Ascending aorta (tissue), 2 donors: ENCODE measurements at regions not wholly inside any gene's neighbourhood (a gene's known extent, or its start where the extent isn't known, plus 50 kb on each side); places are given as distances from the start of the nearest gene placed in this dataset.

Experiments used
- DNase-seq, 2 donors: peaks; one replicate each; pipeline ENCODE4 v3.0.0-alpha.2; 2019; ENCODE audit warnings: low spot score in 2 of 2
- H3K27ac ChIP-seq, 2 donors: fragments of 200-600 bp; sonication (generic); one replicate each; pipeline ENCODE4 v1.5.1; 2016 to 2017; ENCODE audit warnings: mild to moderate bottlenecking in 1 of 2
- H3K27me3 ChIP-seq: fragments of 200-600 bp; sonication (generic); one replicate; pipeline ENCODE4 v1.5.1; 2017
- H3K36me3 ChIP-seq, 2 donors: fragments of 200-600 bp; sonication (generic); one replicate each; pipeline ENCODE4 v1.5.1; 2016
- H3K4me1 ChIP-seq, 2 donors: fragments of 200-600 bp; sonication (generic); one replicate each; pipeline ENCODE4 v1.5.1; 2016 to 2017; ENCODE audit warnings: mild to moderate bottlenecking in 1 of 2
- H3K4me3 ChIP-seq, 2 donors: fragments of 200-600 bp; sonication (generic); one replicate each; pipeline ENCODE4 v1.5.1; 2016 to 2017; ENCODE audit warnings: mild to moderate bottlenecking in 1 of 2
- H3K9me3 ChIP-seq, 2 donors: fragments of 200-600 bp; sonication (generic); one replicate each; pipeline ENCODE4 v1.5.1; 2016
- intact Hi-C: fragments of 100-400 bp; cut with DNase I; formaldehyde crosslinking; loops from one replicate; pipeline ENCODE4 v1.15.1; 2023
- TF ChIP-seq, protein P1 (sequence below), 3 experiments: fragments of 200-600 bp in 2 of 3; fragments of 450-650 bp in 1 of 3; sonication (generic) in 2 of 3; IDR thresholded peaks; one replicate each; pipeline ENCODE4 v1.5.1; 2016 to 2019; ENCODE audit warnings: antibody characterized with exemption in 3 of 3, mild to moderate bottlenecking in 1 of 3, moderate library complexity in 1 of 3

- intact Hi-C loops, result no loop called here
- TF ChIP-seq, protein P1, sequence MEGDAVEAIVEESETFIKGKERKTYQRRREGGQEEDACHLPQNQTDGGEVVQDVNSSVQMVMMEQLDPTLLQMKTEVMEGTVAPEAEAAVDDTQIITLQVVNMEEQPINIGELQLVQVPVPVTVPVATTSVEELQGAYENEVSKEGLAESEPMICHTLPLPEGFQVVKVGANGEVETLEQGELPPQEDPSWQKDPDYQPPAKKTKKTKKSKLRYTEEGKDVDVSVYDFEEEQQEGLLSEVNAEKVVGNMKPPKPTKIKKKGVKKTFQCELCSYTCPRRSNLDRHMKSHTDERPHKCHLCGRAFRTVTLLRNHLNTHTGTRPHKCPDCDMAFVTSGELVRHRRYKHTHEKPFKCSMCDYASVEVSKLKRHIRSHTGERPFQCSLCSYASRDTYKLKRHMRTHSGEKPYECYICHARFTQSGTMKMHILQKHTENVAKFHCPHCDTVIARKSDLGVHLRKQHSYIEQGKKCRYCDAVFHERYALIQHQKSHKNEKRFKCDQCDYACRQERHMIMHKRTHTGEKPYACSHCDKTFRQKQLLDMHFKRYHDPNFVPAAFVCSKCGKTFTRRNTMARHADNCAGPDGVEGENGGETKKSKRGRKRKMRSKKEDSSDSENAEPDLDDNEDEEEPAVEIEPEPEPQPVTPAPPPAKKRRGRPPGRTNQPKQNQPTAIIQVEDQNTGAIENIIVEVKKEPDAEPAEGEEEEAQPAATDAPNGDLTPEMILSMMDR (IDR thresholded peaks at IDR 0.05), result no peak
- no peak overlapping the region for H3K27ac ChIP-seq
These were observed 328.5 kb upstream of the RUNX1 start for GRCh38 chr21:35377505-35378090.

DNA sequence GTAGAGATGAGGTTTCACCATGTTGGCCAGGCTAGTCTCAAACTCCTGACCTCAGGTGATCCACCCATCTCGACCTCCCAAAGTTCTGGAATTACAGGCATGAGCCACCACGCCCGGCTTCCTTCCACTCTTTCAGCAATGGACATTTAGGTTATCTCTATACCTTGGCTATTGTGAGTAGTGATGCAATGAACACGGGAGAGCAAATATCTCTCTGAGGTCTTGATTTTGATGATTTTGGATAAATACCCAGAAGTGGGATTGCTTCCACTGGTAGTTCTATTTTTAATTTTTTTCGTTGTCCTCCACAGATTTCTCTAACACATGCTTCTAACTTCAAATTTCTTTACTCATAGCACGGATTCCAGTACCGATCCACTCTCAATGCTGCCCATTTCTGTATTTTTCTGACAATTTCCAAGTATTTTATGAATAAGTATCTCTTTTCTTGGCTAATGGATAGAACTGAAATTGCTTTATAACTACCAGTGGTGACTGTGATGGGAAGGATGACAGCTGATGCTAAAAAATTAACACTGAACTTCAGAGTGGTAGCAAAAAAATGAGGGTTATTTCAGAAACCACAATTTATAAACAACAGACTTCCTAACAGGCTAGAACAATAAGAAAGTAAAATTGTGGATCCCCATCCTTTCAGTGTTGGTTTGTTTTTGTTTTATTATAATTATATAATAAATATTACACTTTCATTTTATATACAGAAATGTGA is 327.5 kb upstream of the RUNX1 start:
- intact Hi-C loops, result no loop called here
- H3K27me3 ChIP-seq, result no peaks in the 10 kb centered on the region
- TF ChIP-seq, protein P1 (IDR thresholded peaks at IDR 0.05), result no peak
- no peaks in the 10 kb centered on the region for H3K4me1 ChIP-seq
- no peaks in the 10 kb centered on the region for H3K9me3 ChIP-seq
- H3K27ac ChIP-seq, result no peak overlapping the region
- H3K4me3 ChIP-seq, result no peak overlapping the region
- DNase-seq, result no peak
- H3K36me3 ChIP-seq, result no peaks in the 10 kb centered on the region

More at GRCh38 chr21:35377505-35378090, 328.5 kb upstream of the RUNX1 start:
- H3K4me3 ChIP-seq, result no peak overlapping the region
- no peaks in the 10 kb centered on the region for H3K9me3 ChIP-seq
- no peaks in the 10 kb centered on the region for H3K36me3 ChIP-seq
- H3K27me3 ChIP-seq, result no peaks in the 10 kb centered on the region
- DNase-seq, result no peak
- no peaks in the 10 kb centered on the region for H3K4me1 ChIP-seq

- H3K9me3 ChIP-seq, result no peaks in the 10 kb centered on the region
- no peaks in the 10 kb centered on the region for H3K27me3 ChIP-seq
- H3K36me3 ChIP-seq, result no peaks in the 10 kb centered on the region
- intact Hi-C loops, result no loop called here
- TF ChIP-seq, protein P1 (IDR thresholded peaks at IDR 0.05), result no peak
- H3K4me1 ChIP-seq, result no peaks in the 10 kb centered on the region
- H3K27ac ChIP-seq, result no peak overlapping the region
- DNase-seq, result no peak
- no peak overlapping the region for H3K4me3 ChIP-seq
These were observed 326.0 kb upstream of the RUNX1 start for GRCh38 chr21:35375115-35375514.

DNA sequence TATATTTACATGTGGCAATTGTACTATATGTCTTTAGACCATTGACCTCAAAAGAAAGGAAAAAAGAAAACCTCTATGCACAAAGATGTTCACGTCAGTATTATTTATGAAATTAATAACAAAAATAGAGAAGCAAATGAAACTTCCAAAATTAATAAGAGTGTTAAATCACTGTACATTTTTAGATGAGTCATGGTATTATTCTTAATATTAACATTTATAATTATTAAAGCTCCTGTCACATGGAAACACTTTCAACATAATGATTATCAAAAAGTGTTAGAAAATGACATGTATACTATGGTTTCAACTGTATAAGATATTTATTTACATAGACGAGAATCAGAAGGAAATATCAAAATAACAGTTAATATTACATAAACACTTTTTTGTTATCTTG is 324.9 kb upstream of the RUNX1 start:
- no peaks in the 10 kb centered on the region for H3K4me1 ChIP-seq
- H3K36me3 ChIP-seq, result no peaks in the 10 kb centered on the region
- no peak overlapping the region for H3K4me3 ChIP-seq
- DNase-seq, result no peak
- H3K9me3 ChIP-seq, result no peaks in the 10 kb centered on the region
- no peaks in the 10 kb centered on the region for H3K27me3 ChIP-seq
- TF ChIP-seq, protein P1 (IDR thresholded peaks at IDR 0.05), result no peak
- H3K27ac ChIP-seq, result no peak overlapping the region
- intact Hi-C loops, result no loop called here

DNA sequence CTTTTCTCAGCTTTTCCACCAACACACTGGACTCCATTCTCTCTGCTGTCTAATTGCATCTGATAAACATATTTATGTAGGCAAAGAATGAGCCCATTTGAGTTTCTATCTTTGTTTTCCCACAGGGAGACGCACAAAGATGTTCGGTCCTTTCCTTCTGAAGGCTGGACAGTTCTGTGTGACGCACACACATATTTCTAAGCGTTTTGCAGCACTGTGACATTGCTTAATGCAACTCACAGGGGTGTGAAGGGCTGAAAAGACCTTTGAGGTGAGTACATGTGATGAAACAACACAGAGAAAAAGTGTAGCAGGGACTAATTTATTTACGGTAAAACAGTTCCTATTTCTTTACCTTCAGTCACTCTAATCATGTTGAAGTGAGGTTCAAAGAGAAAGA is 323.1 kb upstream of the RUNX1 start:
- H3K27me3 ChIP-seq, result no peaks in the 10 kb centered on the region
- H3K27ac ChIP-seq, result no peak overlapping the region
- intact Hi-C loops, result no loop called here
- TF ChIP-seq, protein P1 (IDR thresholded peaks at IDR 0.05), result no peak
- no peak for DNase-seq
- no peaks in the 10 kb centered on the region for H3K36me3 ChIP-seq
- no peak overlapping the region for H3K4me3 ChIP-seq
- no peaks in the 10 kb centered on the region for H3K4me1 ChIP-seq
- H3K9me3 ChIP-seq, result no peaks in the 10 kb centered on the region
